ENCODE measurements at regions not wholly inside any gene's neighbourhood (a gene's known extent, or its start where the extent isn't known, plus 50 kb on each side); places are given as distances from the start of the nearest gene placed in this dataset.

DNA sequence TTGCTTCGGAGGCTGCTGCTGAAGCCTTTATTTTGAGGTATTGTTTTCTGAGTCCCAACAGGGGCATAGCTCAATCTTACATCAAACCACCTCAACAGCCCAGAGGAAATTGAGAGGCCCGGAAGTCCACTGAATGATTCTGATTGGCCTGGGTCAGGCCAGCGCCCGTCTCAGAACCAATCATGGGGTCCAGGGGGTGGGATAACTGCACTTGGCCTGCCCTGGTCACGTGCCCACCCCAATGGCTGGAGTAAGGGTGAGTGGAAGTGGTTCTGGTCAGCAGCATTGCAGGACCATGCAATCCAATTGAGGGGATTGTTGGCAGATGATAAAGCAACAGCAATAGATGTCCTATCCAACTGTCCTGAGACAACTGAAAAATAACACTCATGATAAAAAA lies 190.6 kb downstream of the HERPUD2 start:
- Histone ChIP-seq H3K27ac (no peak overlapping the region), H3K27me3 (no peaks in the 10 kb centered on the region), H3K36me3 (no peaks in the 10 kb centered on the region), H3K4me3 (no peak overlapping the region), H3K9me3 (no peaks in the 10 kb centered on the region), H3K4me1 (no peaks in the 10 kb centered on the region)
- WGBS, 5 donors = 89 to 94% (median 93%) methylated on average over 5 of the region's 5 CpGs
- TF ChIP-seq POLR2AphosphoS5 (IDR thresholded peaks at IDR 0.05) (no peak), POLR2A (IDR thresholded peaks at IDR 0.05) (no peak), EP300 (IDR thresholded peaks at IDR 0.05) (no peak)
- TF ChIP-seq, protein P1, sequence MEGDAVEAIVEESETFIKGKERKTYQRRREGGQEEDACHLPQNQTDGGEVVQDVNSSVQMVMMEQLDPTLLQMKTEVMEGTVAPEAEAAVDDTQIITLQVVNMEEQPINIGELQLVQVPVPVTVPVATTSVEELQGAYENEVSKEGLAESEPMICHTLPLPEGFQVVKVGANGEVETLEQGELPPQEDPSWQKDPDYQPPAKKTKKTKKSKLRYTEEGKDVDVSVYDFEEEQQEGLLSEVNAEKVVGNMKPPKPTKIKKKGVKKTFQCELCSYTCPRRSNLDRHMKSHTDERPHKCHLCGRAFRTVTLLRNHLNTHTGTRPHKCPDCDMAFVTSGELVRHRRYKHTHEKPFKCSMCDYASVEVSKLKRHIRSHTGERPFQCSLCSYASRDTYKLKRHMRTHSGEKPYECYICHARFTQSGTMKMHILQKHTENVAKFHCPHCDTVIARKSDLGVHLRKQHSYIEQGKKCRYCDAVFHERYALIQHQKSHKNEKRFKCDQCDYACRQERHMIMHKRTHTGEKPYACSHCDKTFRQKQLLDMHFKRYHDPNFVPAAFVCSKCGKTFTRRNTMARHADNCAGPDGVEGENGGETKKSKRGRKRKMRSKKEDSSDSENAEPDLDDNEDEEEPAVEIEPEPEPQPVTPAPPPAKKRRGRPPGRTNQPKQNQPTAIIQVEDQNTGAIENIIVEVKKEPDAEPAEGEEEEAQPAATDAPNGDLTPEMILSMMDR (IDR thresholded peaks at IDR 0.05) = no peak
- DNase-seq = no peak
- intact Hi-C loops (cut with DNase I; ENCODE audit: low total_unique reads) = no loop called here

DNA sequence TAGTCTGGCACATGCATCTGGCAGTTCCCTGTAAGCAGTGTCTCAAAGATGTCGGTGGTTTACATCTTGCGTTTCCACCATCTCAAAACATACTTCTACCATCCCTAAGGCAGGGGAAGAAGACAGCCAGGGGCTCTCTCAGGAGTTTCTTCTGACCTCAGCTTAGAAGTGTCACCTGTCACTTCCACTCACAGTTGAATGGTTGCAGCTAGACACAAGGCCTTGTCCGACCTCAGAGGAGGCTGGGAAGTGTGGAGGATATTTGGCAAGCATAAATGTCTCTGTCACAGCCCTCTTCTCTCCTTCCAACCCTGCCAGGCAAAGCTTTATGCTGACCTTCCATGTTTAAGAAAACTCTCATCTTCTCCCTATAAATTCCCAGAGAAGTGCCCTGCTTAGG lies 193.3 kb downstream of the HERPUD2 start:
- Histone ChIP-seq H3K27ac (no peak overlapping the region), H3K36me3 (no peaks in the 10 kb centered on the region), H3K4me1 (no peaks in the 10 kb centered on the region), H3K27me3 (no peaks in the 10 kb centered on the region), H3K9me3 (no peaks in the 10 kb centered on the region), H3K4me3 (no peak overlapping the region)
- WGBS, 5 donors = 74 to 84% (median 78%) methylated on average over 3 of the region's 3 CpGs
- DNase-seq = no peak
- TF ChIP-seq, protein P1 (IDR thresholded peaks at IDR 0.05) = no peak
- TF ChIP-seq POLR2AphosphoS5 (IDR thresholded peaks at IDR 0.05) = no peak
- TF ChIP-seq EP300 (IDR thresholded peaks at IDR 0.05) = no peak
- no peak for TF ChIP-seq POLR2A (IDR thresholded peaks at IDR 0.05)
- intact Hi-C loops (cut with DNase I; ENCODE audit: low total_unique reads) = no loop called here

GRCh38 chr7:35499226-35499625 lies 195.7 kb downstream of the HERPUD2 start:
- H3K27ac ChIP-seq = no peak overlapping the region
- intact Hi-C loops (cut with DNase I; ENCODE audit: low total_unique reads) = no loop called here
- no peak overlapping the region for H3K4me3 ChIP-seq
- H3K9me3 ChIP-seq = no peaks in the 10 kb centered on the region
- no peaks in the 10 kb centered on the region for H3K4me1 ChIP-seq
- 55 to 70% (median 59%) methylated on average over 5 of the region's 5 CpGs for WGBS, 5 donors
- H3K27me3 ChIP-seq = no peaks in the 10 kb centered on the region
- DNase-seq = no peak
- TF ChIP-seq POLR2AphosphoS5 (IDR thresholded peaks at IDR 0.05) (no peak), POLR2A (IDR thresholded peaks at IDR 0.05) (no peak), EP300 (IDR thresholded peaks at IDR 0.05) (no peak)
- TF ChIP-seq, protein P1 (IDR thresholded peaks at IDR 0.05) = no peak
- no peaks in the 10 kb centered on the region for H3K36me3 ChIP-seq

DNA sequence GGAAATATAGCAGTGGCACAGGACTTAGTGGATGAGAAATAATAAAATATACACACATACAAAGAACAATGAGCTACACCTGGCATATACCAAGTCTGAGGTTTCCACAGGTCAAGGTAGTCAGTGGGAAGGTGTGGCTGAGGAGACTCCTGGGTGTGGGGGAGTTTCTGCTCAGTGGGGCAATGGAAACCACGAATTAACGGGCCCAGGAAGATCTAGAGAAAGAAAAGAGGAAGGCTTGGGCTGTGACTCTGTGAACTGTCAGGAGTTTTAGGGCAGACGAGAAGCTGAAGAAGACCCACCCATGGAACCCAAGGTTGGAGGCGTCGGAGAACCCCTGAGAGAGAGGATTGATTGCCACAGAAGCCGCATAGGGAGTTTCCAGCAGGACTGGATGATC lies 196.5 kb downstream of the HERPUD2 start:
- no peaks in the 10 kb centered on the region for H3K4me1 ChIP-seq
- DNase-seq = no peak
- H3K27ac ChIP-seq = no peak overlapping the region
- no peak for TF ChIP-seq EP300 (IDR thresholded peaks at IDR 0.05)
- TF ChIP-seq, protein P1 (IDR thresholded peaks at IDR 0.05) = no peak
- TF ChIP-seq POLR2A (IDR thresholded peaks at IDR 0.05) = no peak
- TF ChIP-seq POLR2AphosphoS5 (IDR thresholded peaks at IDR 0.05) = no peak
- WGBS, 5 donors = 83 to 89% (median 88%) methylated on average over 6 of the region's 6 CpGs
- H3K36me3 ChIP-seq = no peaks in the 10 kb centered on the region
- intact Hi-C loops (cut with DNase I; ENCODE audit: low total_unique reads) = no loop called here
- no peaks in the 10 kb centered on the region for H3K27me3 ChIP-seq
- no peaks in the 10 kb centered on the region for H3K9me3 ChIP-seq
- H3K4me3 ChIP-seq = no peak overlapping the region
